HepG2 (cell line): ENCODE measurements at regions not wholly inside any gene's neighbourhood (a gene's known extent, or its start where the extent isn't known, plus 50 kb on each side); places are given as distances from the start of the nearest gene placed in this dataset.

Experiments used
- ATAC-seq: fragments of 200-7000 bp; cut with Tn5 transposase; 3 replicates; pipeline ENCODE4 v1.9.1; 2020; ENCODE audit warnings: mild to moderate bottlenecking, moderate library complexity
- BruUV-seq: library from RNA; stranded (reverse); fragments of 400-500 nt; replicated peaks from 2 replicates; lab custom pipeline; 2021; lab: Mats Ljungman, UMichigan
- CTCF ChIA-PET: fragments of 300-600 bp; formaldehyde crosslinking; extraction: SDS; loops from one replicate; lab custom pipeline; 2021; ENCODE audit warnings: low total read pairs, inconsistent platforms, low intra/inter-chr PET ratio; lab: Yijun Ruan, JAX
- POLR2A ChIA-PET: fragments of 350-600 bp; sonication (Branson Sonifier 250); formaldehyde crosslinking; loops from one replicate; lab custom pipeline; 2020; ENCODE audit warnings: antibody characterized with exemption, inconsistent platforms; lab: Yijun Ruan, JAX
- DNase-seq: peaks from one replicate; pipeline ENCODE4 v3.0.0-alpha.2; 2015; ENCODE audit warnings: low spot score
- FAIRE-seq: peaks from 3 replicates; lab custom pipeline; 2011; peaks lifted over from hg19 to GRCh38; lab: Jason Lieb, UNC
- H2AFZ ChIP-seq: one replicate; pipeline ENCODE4 v1.6.1; 2011; ENCODE audit warnings: low read length, inconsistent platforms
- H3K27ac ChIP-seq: fragments of 300-600 bp; 3 replicates; pipeline ENCODE4 v1.8.0; 2011; ENCODE audit warnings: mixed run types, mild to moderate bottlenecking, mixed read lengths, low read length, inconsistent platforms; ENCODE audit not compliant: insufficient read depth; ENCODE audit errors: extremely low read length
- H3K27me3 ChIP-seq, 2 experiments: fragments of 200-600 bp in 1 of 2; 2 replicates in 1 of 2; 3 replicates in 1 of 2; pipeline versions ENCODE4 v1.6.0 to v1.8.0; 2011; ENCODE audit warnings: low read length in 2 of 2, mild to moderate bottlenecking in 2 of 2, moderate library complexity in 2 of 2, inconsistent platforms in 1 of 2; ENCODE audit not compliant: insufficient read depth in 2 of 2, control insufficient read depth in 1 of 2
- H3K36me3 ChIP-seq, 2 experiments: fragments of 200-600 bp in 1 of 2; replicated peaks in 1 of 2; 2 replicates in 1 of 2; 3 replicates in 1 of 2; pipeline versions ENCODE4 v1.5.1 to v1.8.0; 2011; ENCODE audit warnings: low read length in 2 of 2, inconsistent platforms in 1 of 2; ENCODE audit not compliant: insufficient read depth in 2 of 2, control insufficient read depth in 1 of 2
- H3K4me1 ChIP-seq: 2 replicates; pipeline ENCODE4 v1.5.1; 2012; ENCODE audit warnings: low read length, inconsistent platforms; ENCODE audit not compliant: insufficient read depth
- H3K4me2 ChIP-seq: 2 replicates; pipeline ENCODE4 v1.6.0; 2011; ENCODE audit warnings: low read depth, low read length, inconsistent platforms
- H3K4me3 ChIP-seq, 3 experiments: fragments of 200-600 bp in 1 of 3; sonication (generic), shearing (Covaris generic) in 1 of 3; replicated peaks in 1 of 3; 2 replicates each; pipeline ENCODE4 v1.5.1; 2011 to 2016; ENCODE audit warnings: low read length in 3 of 3, inconsistent platforms in 2 of 3, low read depth in 2 of 3, mild to moderate bottlenecking in 2 of 3, control low read depth in 1 of 3, mixed read lengths in 1 of 3; ENCODE audit not compliant: insufficient read depth in 1 of 3
- H3K79me2 ChIP-seq: one replicate; pipeline ENCODE4 v1.6.1; 2011; ENCODE audit warnings: low read length, inconsistent platforms; ENCODE audit not compliant: insufficient read depth
- H3K9ac ChIP-seq: 2 replicates; pipeline ENCODE4 v1.6.0; 2011; ENCODE audit warnings: mild to moderate bottlenecking, low read depth, low read length, inconsistent platforms; ENCODE audit not compliant: insufficient read depth
- H3K9me3 ChIP-seq: 2 replicates; pipeline ENCODE4 v1.5.1; 2012; ENCODE audit warnings: mild to moderate bottlenecking, low read length
- H4K20me1 ChIP-seq: 2 replicates; pipeline ENCODE4 v1.6.0; 2011; ENCODE audit warnings: inconsistent platforms, mild to moderate bottlenecking, low read length, moderate library complexity; ENCODE audit not compliant: insufficient read depth
- CTCF ChIP-seq: sonication (generic); formaldehyde crosslinking; IDR thresholded peaks from 2 replicates; pipeline ENCODE4 v1.5.0; 2020; ENCODE audit warnings: mild to moderate bottlenecking, missing genetic modification reagents, moderate library complexity
- HNF1B ChIP-seq: sonication (generic); formaldehyde crosslinking; IDR thresholded peaks from 2 replicates; pipeline ENCODE4 v1.5.1; 2020; ENCODE audit warnings: mild to moderate bottlenecking, moderate library complexity, missing genetic modification reagents
- JUND ChIP-seq: sonication (generic); formaldehyde crosslinking; IDR thresholded peaks from 2 replicates; pipeline ENCODE4 v1.8.0; 2022; ENCODE audit warnings: mild to moderate bottlenecking, missing genetic modification reagents
- MIER2 ChIP-seq: IDR thresholded peaks from 2 replicates; pipeline ENCODE4 v1.6.1; 2016; ENCODE audit warnings: missing biosample characterization, missing genetic modification reagents
- NCOA2 ChIP-seq: sonication (generic); formaldehyde crosslinking; IDR thresholded peaks from 2 replicates; pipeline ENCODE4 v1.8.0; 2022; ENCODE audit warnings: inconsistent platforms
- SRF ChIP-seq: IDR thresholded peaks from 2 replicates; pipeline ENCODE4 v1.6.1; 2011; ENCODE audit warnings: mild to moderate bottlenecking, low read depth, low read length, moderate library complexity
- STAT6 ChIP-seq: sonication (generic); formaldehyde crosslinking; IDR thresholded peaks from 2 replicates; pipeline ENCODE4 v1.4.0; 2020; ENCODE audit warnings: missing genetic modification reagents, mild to moderate bottlenecking, borderline replicate concordance
- XRCC5 ChIP-seq: fragments of 200-400 bp; formaldehyde crosslinking; optimal IDR thresholded peaks from 2 replicates; pipeline ENCODE3; 2017; ENCODE audit warnings: mild to moderate bottlenecking, low read length
- ZNF318 ChIP-seq: sonication (generic); formaldehyde crosslinking; IDR thresholded peaks from 2 replicates; pipeline ENCODE4 v1.4.0; 2020; ENCODE audit warnings: mild to moderate bottlenecking, missing genetic modification reagents
- WGBS: methylation state at CpG from one replicate; pipeline ENCODE4 v1.1.6; 2017; ENCODE audit warnings: low lambda C conversion rate; 5-methylcytosine and 5-hydroxymethylcytosine counted together
- in situ Hi-C: cut with HindIII; loops from 2 replicates; pipeline ENCODE4 v1.10.0; 2017; ENCODE audit warnings: low pct_unique_long_range_greater_than_20kb; ENCODE audit not compliant: extremely low pct_ligation_motif_present
- intact Hi-C: fragments of 100-400 bp; cut with micrococcal nuclease; formaldehyde crosslinking; loops from one replicate; pipeline ENCODE4 v1.10.0; 2022; ENCODE audit not compliant: unreplicated experiment

- BruUV-seq, result no TSS peak
- peak overlapping the region; percentile 28; the same call in 1 of the 2 replicates for H3K4me2 ChIP-seq
- ChIA-PET CTCF (interaction anchor here (1.6 to 4.6 kb wide), 2 partner anchors 51 to 97 kb away, joined by 5 to 76 read pairs; no protein-coding TSS in a partner anchor), POLR2A (interaction anchor here (1.0 to 4.5 kb wide), 10 partner anchors 11 to 270 kb away, joined by 3 to 29 read pairs (median 4); partner anchors contain the start of genes DDR1, IER3 and PRR3)
- in situ Hi-C loops, result loop anchor here (5.0 kb wide), 3 partner anchors 50 to 260 kb away; partner anchors contain the start of genes FLOT1 and IER3
- no peak overlapping the region for H3K9ac ChIP-seq
- H2AFZ ChIP-seq, result no peak overlapping the region
- H4K20me1 ChIP-seq, result no peaks in the 10 kb centered on the region
- no peaks in the 10 kb centered on the region for H3K27me3 ChIP-seq
- no peak overlapping the region for H3K4me3 ChIP-seq
- no peak for FAIRE-seq
- H3K36me3 ChIP-seq, result no peaks in the 10 kb centered on the region
- H3K79me2 ChIP-seq, result no peaks in the 10 kb centered on the region
- intact Hi-C loops, result loop anchor here (1.0 to 10.0 kb wide), 3 partner anchors 63 to 240 kb away; partner anchors contain the start of gene DHX16
- WGBS, result 35% methylated on average over 4 of the region's 4 CpGs
- H3K4me1 ChIP-seq, result peaks cover 75% of the 10 kb centered on the region
- H3K9me3 ChIP-seq, result no peaks in the 10 kb centered on the region
- DNase-seq, result peak; percentile 65
- H3K27ac ChIP-seq, result no peak overlapping the region
- ATAC-seq, result peak; percentile 5; the same call in 2 of the 3 replicates
- TF ChIP-seq HNF1B (CRISPR knock-in tag) (peak; percentile 61; the same call in 1 of the 2 replicates), ZNF318 (CRISPR knock-in tag) (no peak), NCOA2 (CRISPR knock-in tag) (0 out of 2 replicates have a peak, but pooled peaks have one; percentile 24), STAT6 (CRISPR knock-in tag) (no peak), MIER2 (CRISPR knock-in tag) (0 out of 2 replicates have a peak, but pooled peaks have one; percentile 39), CTCF (peak; percentile 14; the same call in 1 of the 2 replicates), SRF (peak; percentile 45; the same call in 1 of the 2 replicates), XRCC5 (peak; percentile 38), JUND (CRISPR knock-in tag) (0 out of 2 replicates have a peak, but pooled peaks have one; percentile 45)
Measured at GRCh38 chr6:30826961-30827342, 57.4 kb upstream of the DDR1 start.
